SK-N-SH (cell line): ENCODE measurements at regions not wholly inside any gene's neighbourhood (a gene's known extent, or its start where the extent isn't known, plus 50 kb on each side); places are given as distances from the start of the nearest gene placed in this dataset.

Source experiments
- CTCF ChIA-PET: fragments of 300-600, 350-600 bp; formaldehyde crosslinking; extraction: SDS; loops from one replicate; lab custom pipeline; 2021; lab: Yijun Ruan, JAX
- POLR2A ChIA-PET: fragments of 350-600 bp; sonication (Branson Sonifier 250); formaldehyde crosslinking; extraction: SDS; loops from one replicate; lab custom pipeline; 2020; ENCODE audit warnings: antibody characterized with exemption, inconsistent platforms; lab: Yijun Ruan, JAX
- DNase-seq: peaks from one replicate; pipeline ENCODE4 v3.0.0; 2012
- H2AFZ ChIP-seq: fragments of 200-600 bp; sonication (generic); 2 replicates; pipeline ENCODE4 v1.8.1; 2016; ENCODE audit warnings: antibody characterized with exemption, mild to moderate bottlenecking, low read depth
- H3F3A ChIP-seq: fragments of 200-600 bp; sonication (generic); replicated peaks from 2 replicates; pipeline ENCODE3; 2016; ENCODE audit warnings: antibody characterized with exemption, mild to moderate bottlenecking; ENCODE audit not compliant: insufficient read depth
- H3K27ac ChIP-seq, 2 experiments: fragments of 200-500 bp in 1 of 2; fragments of 200-600 bp in 1 of 2; sonication (Bioruptor generic) in 1 of 2; sonication (generic), shearing (Covaris generic) in 1 of 2; 2 replicates each; pipeline versions ENCODE4 v1.5.1 to v1.6.1; 2014 to 2016; ENCODE audit warnings: low read depth in 2 of 2, inconsistent platforms in 1 of 2, low read length in 1 of 2, mild to moderate bottlenecking in 1 of 2, mixed read lengths in 1 of 2
- H3K27me3 ChIP-seq: fragments of 200-600 bp; sonication (generic), shearing (Covaris generic); 2 replicates; pipeline ENCODE4 v1.6.1; 2016; ENCODE audit warnings: mixed run types; ENCODE audit not compliant: insufficient read depth
- H3K36me3 ChIP-seq, 2 experiments: fragments of 200-500 bp in 1 of 2; fragments of 200-600 bp in 1 of 2; sonication (Bioruptor generic) in 1 of 2; sonication (generic) in 1 of 2; replicated peaks in 1 of 2; 2 replicates each; pipeline versions ENCODE3 to v1.5.1; 2014 to 2016; ENCODE audit warnings: low read length in 1 of 2, mild to moderate bottlenecking in 1 of 2; ENCODE audit not compliant: insufficient read depth in 2 of 2, control insufficient read depth in 1 of 2
- H3K4me1 ChIP-seq, 2 experiments: fragments of 200-500 bp in 1 of 2; fragments of 200-600 bp in 1 of 2; sonication (Bioruptor generic) in 1 of 2; sonication (generic), shearing (Covaris generic) in 1 of 2; 2 replicates each; pipeline versions ENCODE4 v1.5.1 to v1.6.1; 2014 to 2016; ENCODE audit warnings: low read depth in 1 of 2, low read length in 1 of 2, mixed run types in 1 of 2; ENCODE audit not compliant: insufficient read depth in 2 of 2, control insufficient read depth in 1 of 2
- H3K4me2 ChIP-seq: fragments of 200-600 bp; sonication (generic), shearing (Covaris generic); 2 replicates; pipeline ENCODE4 v1.6.1; 2017; ENCODE audit warnings: mixed run types
- H3K4me3 ChIP-seq, 2 experiments: fragments of 200-500 bp in 1 of 2; fragments of 200-600 bp in 1 of 2; sonication (Bioruptor generic) in 1 of 2; sonication (generic), shearing (Covaris generic) in 1 of 2; 2 replicates each; pipeline versions ENCODE4 v1.5.1 to v1.8.1; 2014 to 2016; ENCODE audit warnings: low read depth in 2 of 2, inconsistent platforms in 1 of 2, low read length in 1 of 2, mild to moderate bottlenecking in 1 of 2, mixed read lengths in 1 of 2, moderate library complexity in 1 of 2
- H3K79me2 ChIP-seq: fragments of 200-600 bp; sonication (generic); 2 replicates; pipeline ENCODE4 v1.8.1; 2017; ENCODE audit warnings: mild to moderate bottlenecking; ENCODE audit not compliant: insufficient read depth
- H3K9ac ChIP-seq: fragments of 200-600 bp; sonication (generic); 2 replicates; pipeline ENCODE4 v1.6.1; 2017; ENCODE audit warnings: mixed run types
- H3K9me2 ChIP-seq: fragments of 200-600 bp; sonication (generic); 2 replicates; pipeline ENCODE4 v1.6.1; 2017; ENCODE audit warnings: mixed run types
- H3K9me3 ChIP-seq: fragments of 200-600 bp; sonication (generic); 2 replicates; pipeline ENCODE4 v1.6.1; 2017; ENCODE audit warnings: mixed run types, mild to moderate bottlenecking, moderate library complexity
- H4K20me1 ChIP-seq: fragments of 200-600 bp; sonication (generic); 2 replicates; pipeline ENCODE4 v1.6.1; 2017; ENCODE audit warnings: mild to moderate bottlenecking, mixed run types; ENCODE audit not compliant: insufficient read depth
- CHD2 ChIP-seq: fragments of 150-350 bp; IDR thresholded peaks from 2 replicates; pipeline ENCODE4 v1.6.1; 2018; ENCODE audit warnings: low read length; ENCODE audit not compliant: partially characterized antibody
- ELF1 ChIP-seq: IDR thresholded peaks from 2 replicates; pipeline ENCODE4 v1.4.0; 2012
- EP300 ChIP-seq, 2 experiments: IDR thresholded peaks; 2 replicates each; pipeline versions ENCODE4 v1.4.0 to v1.6.1; 2012; ENCODE audit warnings: borderline replicate concordance in 1 of 2, low read depth in 1 of 2, low read length in 1 of 2
- FOSL2 ChIP-seq: IDR thresholded peaks from 2 replicates; pipeline ENCODE4 v1.4.0; 2012; ENCODE audit warnings: low read depth, mild to moderate bottlenecking, moderate library complexity, borderline replicate concordance
- FOXM1 ChIP-seq: IDR thresholded peaks from 2 replicates; pipeline ENCODE4 v1.4.0; 2012; ENCODE audit warnings: low read depth, mild to moderate bottlenecking
- GABPA ChIP-seq: IDR thresholded peaks from 2 replicates; pipeline ENCODE4 v1.4.0; 2012; ENCODE audit warnings: low read depth, mild to moderate bottlenecking
- GATA2 ChIP-seq: sonication (generic); formaldehyde crosslinking; IDR thresholded peaks from 2 replicates; pipeline ENCODE4 v1.5.0; 2020; ENCODE audit warnings: mild to moderate bottlenecking, missing genetic modification reagents
- JUND ChIP-seq: IDR thresholded peaks from 2 replicates; pipeline ENCODE4 v1.4.0; 2012
- MAX ChIP-seq: IDR thresholded peaks from 2 replicates; pipeline ENCODE4 v1.4.0; 2012; ENCODE audit warnings: low read depth
- MXI1 ChIP-seq: IDR thresholded peaks from 2 replicates; pipeline ENCODE4 v1.6.1; 2012; ENCODE audit warnings: mild to moderate bottlenecking, low read depth, low read length, improper control_type of control experiment
- POLR2AphosphoS5 ChIP-seq: IDR thresholded peaks from 2 replicates; pipeline ENCODE4 v1.6.1; 2012; ENCODE audit warnings: low read depth, low read length
- REST ChIP-seq: IDR thresholded peaks from 2 replicates; pipeline ENCODE4 v1.6.1; 2012; ENCODE audit warnings: mild to moderate bottlenecking, low read depth, low read length, moderate library complexity
- SMC3 ChIP-seq: IDR thresholded peaks from 2 replicates; pipeline ENCODE4 v1.6.1; 2012; ENCODE audit warnings: low read depth, low read length, improper control_type of control experiment
- TAF1 ChIP-seq: IDR thresholded peaks from 2 replicates; pipeline ENCODE4 v1.6.1; 2012; ENCODE audit warnings: low read depth, mild to moderate bottlenecking, low read length, moderate library complexity, borderline replicate concordance
- WGBS: methylation state at CpG from one replicate; pipeline ENCODE4 v1.1.6; 2017; ENCODE audit warnings: low lambda C conversion rate; 5-methylcytosine and 5-hydroxymethylcytosine counted together

GRCh38 chr6:84860920-84861319 is 96.5 kb upstream of the TBX18 start:
- CTCF ChIA-PET, result no interaction called here
- TF ChIP-seq EP300 (IDR thresholded peaks at IDR 0.05; ENCODE audit: borderline replicate concordance in 1 of 2, low read depth in 1 of 2, low read length in 1 of 2), result no peak
- TF ChIP-seq, all 33 proteins: peak for 0

GRCh38 chr6:84860509-84860908 is 96.1 kb upstream of the TBX18 start:
- CTCF ChIA-PET, result no interaction called here
- Histone ChIP-seq H3K79me2 (no peaks in the 10 kb centered on the region), H3K36me3 (no peaks in the 10 kb centered on the region), H3F3A (no peaks in the 10 kb centered on the region), H3K9me2 (no peaks in the 10 kb centered on the region), H3K9ac (no peak overlapping the region), H2AFZ (no peak overlapping the region), H3K27me3 (0 out of 2 replicates have a peak, but pooled peaks cover 10% of the 10 kb centered on the region), H3K4me3 (no peak overlapping the region), H4K20me1 (no peaks in the 10 kb centered on the region), H3K27ac (no peak overlapping the region), H3K9me3 (no peaks in the 10 kb centered on the region), H3K4me2 (no peak overlapping the region), H3K4me1 (no peaks in the 10 kb centered on the region)
- no peak for DNase-seq
- POLR2A ChIA-PET, result no interaction called here
- WGBS, result 13% methylated on average over 6 of the region's 6 CpGs
- no peak for TF ChIP-seq MXI1
- no peak for TF ChIP-seq GABPA
- TF ChIP-seq POLR2AphosphoS5, result no peak
- TF ChIP-seq GATA2 (CRISPR knock-in tag), result no peak
- no peak for TF ChIP-seq REST
- no peak for TF ChIP-seq MAX
- no peak for TF ChIP-seq CHD2
- no peak for TF ChIP-seq TAF1
- no peak for TF ChIP-seq FOXM1
- no peak for TF ChIP-seq ELF1
- no peak for TF ChIP-seq JUND
- no peak for TF ChIP-seq SMC3
- TF ChIP-seq FOSL2, result no peak

More at GRCh38 chr6:84860920-84861319, 96.5 kb upstream of the TBX18 start:
- Histone ChIP-seq H3K79me2 (no peaks in the 10 kb centered on the region), H2AFZ (no peak overlapping the region), H3F3A (no peaks in the 10 kb centered on the region), H3K36me3 (no peaks in the 10 kb centered on the region), H3K4me2 (no peak overlapping the region), H3K4me3 (no peak overlapping the region), H3K9ac (no peak overlapping the region), H3K27ac (no peak overlapping the region), H3K9me2 (no peaks in the 10 kb centered on the region), H3K9me3 (no peaks in the 10 kb centered on the region), H3K27me3 (0 out of 2 replicates have a peak, but pooled peaks cover 10% of the 10 kb centered on the region), H3K4me1 (no peaks in the 10 kb centered on the region), H4K20me1 (no peaks in the 10 kb centered on the region)
- DNase-seq, result no peak
- POLR2A ChIA-PET, result no interaction called here
- 12% methylated on average over 2 of the region's 2 CpGs for WGBS
